ENCODE measurements at regions not wholly inside any gene's neighbourhood (a gene's known extent, or its start where the extent isn't known, plus 50 kb on each side); places are given as distances from the start of the nearest gene placed in this dataset.
"Not testable (repeated sequence)": the region's sequence is repeated elsewhere in the genome, so short reads cannot be mapped to it uniquely, and the experiment has no call there.

- DNase-seq = no peak
Measured at GRCh38 chr21:23949493-23949892, 1657.8 kb downstream of the MRPL39 start.

- DNase-seq = no peak
Measured at GRCh38 chr21:23939369-23940065, 1667.8 kb downstream of the MRPL39 start.

- DNase-seq = no peak
Measured at GRCh38 chr21:23936991-23937390, 1670.3 kb downstream of the MRPL39 start.

GRCh38 chr21:23936224-23936623 lies 1671.1 kb downstream of the MRPL39 start:
- DNase-seq = no peak

- no peak for DNase-seq
Measured at GRCh38 chr21:23930565-23930964, 1676.7 kb downstream of the MRPL39 start.

GRCh38 chr21:23926430-23926829 lies 1680.9 kb downstream of the MRPL39 start:
- DNase-seq = not testable (repeated sequence)

GRCh38 chr21:23921670-23922418 lies 1685.4 kb downstream of the MRPL39 start:
- DNase-seq = no peak

- no peak for DNase-seq
Measured at GRCh38 chr21:23900727-23901126, 1706.6 kb downstream of the MRPL39 start.

GRCh38 chr21:23899561-23899960 lies 1707.7 kb downstream of the MRPL39 start:
- DNase-seq = no peak

- no peak for DNase-seq
Measured at GRCh38 chr21:23890652-23891051, 1716.6 kb downstream of the MRPL39 start.

GRCh38 chr21:23887725-23888306 lies 1719.5 kb downstream of the MRPL39 start:
- DNase-seq = peak; percentile 5 to 7

GRCh38 chr21:23886828-23887724 lies 1720.2 kb downstream of the MRPL39 start:
- DNase-seq = no peak

GRCh38 chr21:23881783-23882182 lies 1725.5 kb downstream of the MRPL39 start:
- DNase-seq = no peak

GRCh38 chr21:23876925-23877558 lies 1730.2 kb downstream of the MRPL39 start:
- no peak for DNase-seq

- no peak for DNase-seq
Measured at GRCh38 chr21:23874271-23874670, 1733.0 kb downstream of the MRPL39 start.

- DNase-seq = no peak
Measured at GRCh38 chr21:23861911-23862504, 1745.3 kb downstream of the MRPL39 start.

GRCh38 chr21:23858878-23859277 lies 1748.4 kb downstream of the MRPL39 start:
- no peak for DNase-seq

- no peak for DNase-seq
Measured at GRCh38 chr21:23853796-23854379, 1753.4 kb downstream of the MRPL39 start.

- no peak for DNase-seq
Measured at GRCh38 chr21:23837564-23837963, 1769.7 kb downstream of the MRPL39 start.

- no peak for DNase-seq
Measured at GRCh38 chr21:23822760-23823159, 1784.5 kb downstream of the MRPL39 start.

- DNase-seq = no peak
Measured at GRCh38 chr21:23817337-23817736, 1789.9 kb downstream of the MRPL39 start.

GRCh38 chr21:23812485-23812884 lies 1794.8 kb downstream of the MRPL39 start:
- no peak for DNase-seq
